CD4-positive, alpha-beta T cell treated with Interleukin-10 for 1 hour (primary cell): ENCODE measurements at regions not wholly inside any gene's neighbourhood (a gene's known extent, or its start where the extent isn't known, plus 50 kb on each side); places are given as distances from the start of the nearest gene placed in this dataset.

ENCODE experiments used
- DNase-seq: peaks from one replicate; pipeline ENCODE4 v3.0.0-alpha.2; 2020

- DNase-seq, result no peak
Measured at GRCh38 chr13:78845656-78846365, 186.9 kb upstream of the OBI1 start.

DNA sequence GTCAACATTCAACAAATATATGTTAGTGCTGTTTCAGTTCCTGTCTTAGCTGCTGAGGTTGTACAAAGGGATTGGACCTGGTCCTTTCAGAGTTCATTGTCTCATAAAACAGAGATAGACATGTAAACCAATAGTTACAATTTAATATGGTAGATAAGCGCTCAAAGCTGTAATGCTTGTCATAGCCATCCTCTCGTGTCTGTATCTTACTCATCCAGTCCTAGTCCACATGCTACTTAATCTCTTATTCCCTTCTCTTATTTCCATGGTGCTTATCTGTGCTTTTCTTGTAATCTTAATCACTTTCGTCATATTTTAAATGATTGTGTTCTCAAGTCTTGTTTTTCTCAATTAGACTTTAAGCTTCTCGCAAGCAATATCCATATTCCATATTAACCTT lies 185.2 kb upstream of the OBI1 start:
- no peak for DNase-seq

DNA sequence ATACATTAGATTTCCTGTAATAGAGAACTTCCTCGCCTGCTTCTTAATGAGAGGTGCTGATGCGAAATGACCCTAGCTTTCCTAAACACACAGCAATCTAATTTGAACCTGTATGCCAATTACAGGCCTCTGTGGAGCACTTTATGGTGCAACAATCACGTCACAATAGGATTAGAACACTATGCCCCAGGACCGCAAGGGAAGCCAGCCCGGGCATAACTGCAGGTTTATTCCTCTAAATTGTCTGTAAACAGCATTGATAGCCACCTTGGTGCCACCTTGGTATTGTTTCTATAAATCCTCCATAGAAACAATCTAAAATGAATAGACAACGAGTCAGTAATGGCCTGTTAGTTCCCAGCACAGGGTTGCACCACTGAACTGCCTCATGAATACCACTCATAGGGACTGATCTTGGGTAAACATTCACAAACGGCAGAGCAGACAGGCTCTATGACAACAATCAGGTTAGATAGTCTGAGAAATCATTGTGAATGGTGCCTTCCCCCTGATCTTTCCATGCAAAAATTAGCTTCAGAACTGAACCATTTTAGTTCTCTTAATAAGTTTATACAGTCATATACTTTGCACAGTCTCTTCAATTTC lies 182.5 kb upstream of the OBI1 start:
- no peak for DNase-seq

- DNase-seq, result no peak
Measured at GRCh38 chr13:78836238-78836784, 177.4 kb upstream of the OBI1 start.

- no peak for DNase-seq
Measured at GRCh38 chr13:78832461-78832860, 173.5 kb upstream of the OBI1 start.

DNA sequence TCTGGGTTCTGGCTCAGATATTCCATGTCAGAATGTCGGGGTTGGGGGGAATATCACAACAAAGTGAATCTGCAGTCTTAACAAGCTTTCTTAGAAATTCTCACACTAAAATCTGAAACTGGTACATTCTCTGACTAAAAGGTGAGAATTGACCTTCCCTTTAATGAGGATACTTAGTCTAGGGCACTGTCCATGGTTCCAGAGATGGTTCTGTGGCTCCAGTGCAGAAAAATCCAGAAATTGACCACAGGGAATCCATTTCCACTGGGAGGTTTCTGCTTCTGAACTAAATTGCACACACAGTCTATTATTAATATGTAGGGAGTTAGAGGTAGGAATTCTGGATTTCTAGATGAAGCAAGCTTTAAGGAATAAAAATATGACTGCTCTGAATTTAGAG lies 171.6 kb upstream of the OBI1 start:
- DNase-seq, result no peak

GRCh38 chr13:78829821-78830220 lies 170.9 kb upstream of the OBI1 start:
- DNase-seq, result no peak

GRCh38 chr13:78827471-78827870 lies 168.5 kb upstream of the OBI1 start:
- DNase-seq, result no peak

GRCh38 chr13:78826936-78827335 lies 168.0 kb upstream of the OBI1 start:
- no peak for DNase-seq

- no peak for DNase-seq
Measured at GRCh38 chr13:78826312-78826711, 167.4 kb upstream of the OBI1 start.

- DNase-seq, result no peak
Measured at GRCh38 chr13:78820541-78820940, 161.6 kb upstream of the OBI1 start.

DNA sequence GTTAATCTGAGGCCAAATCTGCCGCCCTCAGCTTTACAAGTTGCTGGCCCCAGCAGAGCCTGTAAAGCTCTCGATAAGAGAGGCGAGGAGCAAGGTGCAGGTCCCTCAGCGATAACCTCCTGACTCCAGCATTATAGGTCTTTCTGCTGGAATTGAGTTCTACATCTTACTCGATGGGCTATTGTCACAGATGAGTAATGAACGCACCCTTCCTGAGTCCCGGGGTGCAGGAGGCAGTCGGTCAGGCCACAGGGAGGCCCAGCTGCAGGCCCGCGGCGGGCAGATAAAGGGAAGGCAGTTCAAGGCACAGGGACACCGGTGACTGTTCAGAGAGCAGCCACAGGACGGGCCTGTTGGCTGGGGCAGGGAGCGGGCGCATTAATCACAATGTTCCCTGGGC lies 157.6 kb upstream of the OBI1 start:
- no peak for DNase-seq

- DNase-seq, result no peak
Measured at GRCh38 chr13:78816154-78816553, 157.2 kb upstream of the OBI1 start.

DNA sequence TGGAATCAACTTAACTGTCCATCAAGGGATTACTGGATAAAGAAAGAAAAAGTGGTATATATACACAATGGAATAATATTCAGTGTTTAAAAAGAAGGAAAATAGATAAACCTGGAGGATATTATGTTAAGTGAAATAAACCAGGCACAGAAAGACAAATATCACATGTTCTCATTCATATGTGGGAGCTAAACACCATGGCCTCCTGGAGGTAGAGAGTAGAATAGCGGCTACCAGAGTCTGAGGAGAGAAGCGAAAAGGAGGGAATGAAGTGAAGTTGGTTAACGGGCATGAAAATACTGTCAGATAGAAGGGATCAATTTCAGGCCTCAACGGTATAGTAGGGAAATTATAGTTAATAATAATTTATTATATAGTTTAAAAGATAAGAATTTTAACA lies 147.5 kb upstream of the OBI1 start:
- DNase-seq, result no peak

DNA sequence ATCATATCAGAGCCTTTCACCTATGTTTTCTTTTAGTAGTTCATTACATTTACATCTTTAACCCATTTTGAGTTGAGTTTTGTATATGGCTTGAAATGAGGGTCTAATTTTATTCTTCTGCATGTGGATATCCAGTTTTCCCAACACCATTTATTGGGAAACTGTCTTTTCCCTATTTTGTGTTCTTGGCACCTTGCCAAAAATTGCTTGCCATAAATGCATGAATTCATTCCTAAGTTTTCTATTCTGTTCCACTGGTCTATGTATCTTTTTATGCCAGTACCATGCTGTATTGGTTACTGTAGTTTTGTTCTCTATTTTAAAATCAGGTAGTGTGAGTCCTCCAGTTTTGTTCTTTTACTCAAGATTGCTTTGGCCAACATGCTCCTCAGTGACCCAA lies 144.0 kb upstream of the OBI1 start:
- no peak for DNase-seq

DNA sequence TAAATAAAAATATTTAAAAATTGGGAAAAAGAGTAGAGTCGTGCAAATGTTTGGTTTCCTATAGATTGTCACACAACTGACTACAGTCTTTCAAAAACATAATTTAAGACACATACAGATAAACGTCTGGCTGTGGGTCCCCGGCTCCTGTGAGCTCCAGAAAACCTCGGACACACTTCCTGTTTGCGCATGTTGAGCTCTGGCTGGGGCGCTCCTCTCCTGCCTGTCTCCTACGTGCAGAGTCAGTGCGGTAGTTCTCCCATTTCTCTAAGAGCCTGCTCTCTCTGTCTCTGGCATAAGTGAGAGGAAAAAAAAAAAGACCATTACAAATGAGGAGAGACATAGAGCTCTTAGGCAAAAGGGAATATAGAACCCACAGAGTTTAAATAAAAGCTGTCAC lies 128.2 kb upstream of the OBI1 start:
- no peak for DNase-seq

- no peak for DNase-seq
Measured at GRCh38 chr13:78786459-78786858, 127.5 kb upstream of the OBI1 start.

DNA sequence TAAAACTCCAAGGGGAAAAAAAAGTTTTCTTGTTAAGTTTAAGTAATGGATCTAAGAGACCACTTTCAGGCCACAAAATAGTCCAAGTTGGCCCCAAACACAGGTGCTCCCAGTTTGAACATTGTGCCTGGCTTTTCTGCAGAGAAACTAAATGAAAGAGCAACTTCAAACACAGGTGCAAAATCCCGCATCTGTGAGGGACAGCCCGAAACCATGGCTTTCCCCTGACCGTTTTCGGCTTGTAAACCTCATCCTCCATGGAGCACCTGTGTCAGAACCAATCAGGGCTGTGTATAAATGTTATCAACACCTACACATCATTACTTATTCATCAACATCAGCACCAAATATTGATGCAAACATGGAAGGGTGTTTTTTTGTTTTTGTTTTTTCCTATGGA lies 126.8 kb upstream of the OBI1 start:
- no peak for DNase-seq

DNA sequence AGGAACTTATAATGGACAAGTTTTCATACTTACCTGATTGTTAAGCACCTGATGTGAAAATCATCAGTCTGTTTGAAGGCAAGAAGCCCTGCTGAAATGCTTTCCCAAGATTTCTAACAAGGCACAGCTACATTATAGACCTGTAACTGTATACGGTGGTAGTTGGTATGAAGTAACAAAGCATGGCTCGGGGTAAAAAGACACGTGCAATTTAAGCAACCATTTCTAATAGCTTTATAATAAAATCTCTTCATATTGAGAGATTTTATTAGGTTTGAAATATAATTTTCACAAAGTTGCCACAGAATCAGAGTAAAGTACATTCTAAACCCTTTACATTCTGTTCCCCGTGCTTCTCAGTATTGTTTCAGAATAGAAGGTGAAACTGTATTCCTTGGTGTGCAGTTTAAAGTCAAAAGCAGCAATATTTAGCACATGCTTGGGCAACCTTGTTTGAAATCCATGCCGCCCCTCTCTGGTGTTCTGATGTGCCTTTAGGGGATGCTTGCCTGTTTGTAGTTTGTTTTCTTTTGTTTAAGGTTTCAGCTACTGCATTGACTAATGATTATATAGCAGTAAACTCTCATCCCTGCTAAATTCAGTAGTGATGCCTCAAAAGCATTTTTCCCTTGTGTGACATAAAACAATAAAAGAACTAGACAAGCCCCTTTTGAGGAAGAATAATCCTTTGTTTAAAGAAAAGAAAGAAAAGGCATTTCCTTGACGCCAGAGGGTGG lies 125.2 kb upstream of the OBI1 start:
- no peak for DNase-seq

DNA sequence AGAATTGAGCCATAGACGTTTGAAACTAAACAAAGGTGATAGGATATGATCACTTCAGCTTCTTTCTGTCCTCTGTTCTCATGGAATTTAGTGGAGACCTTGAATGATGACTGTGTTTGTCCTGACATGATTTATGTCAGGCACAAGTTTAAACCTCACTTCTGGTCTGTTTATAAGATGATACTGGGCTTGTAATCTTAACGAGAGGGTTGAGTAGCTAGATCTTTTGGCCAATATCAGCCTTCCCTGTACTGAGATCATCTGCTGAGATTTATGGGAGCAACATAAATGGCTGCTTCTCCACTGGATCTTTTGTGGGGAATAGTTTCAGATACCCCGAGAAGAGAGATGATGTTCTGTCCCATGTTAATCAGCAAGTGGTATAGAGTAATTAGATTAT lies 121.8 kb upstream of the OBI1 start:
- DNase-seq, result no peak

DNA sequence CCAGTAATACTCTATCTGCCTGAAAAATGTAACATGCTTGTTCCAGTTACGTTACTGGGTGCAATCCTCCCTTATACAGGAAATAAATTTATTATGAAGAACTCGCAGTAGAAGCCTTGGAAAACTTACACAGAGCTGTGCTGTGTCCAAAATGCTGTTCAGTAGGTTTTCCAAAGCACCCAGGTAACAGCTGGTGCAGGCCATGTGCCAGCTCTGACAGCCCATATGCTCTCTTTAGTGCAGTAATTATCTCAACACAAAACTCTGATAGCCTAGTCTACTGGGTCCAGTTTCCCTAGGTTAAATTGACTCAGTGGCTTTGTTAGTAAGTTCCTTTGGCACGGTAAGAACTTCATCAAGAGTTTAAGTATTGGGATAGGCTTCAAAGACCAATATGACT lies 120.7 kb upstream of the OBI1 start:
- DNase-seq, result no peak

DNA sequence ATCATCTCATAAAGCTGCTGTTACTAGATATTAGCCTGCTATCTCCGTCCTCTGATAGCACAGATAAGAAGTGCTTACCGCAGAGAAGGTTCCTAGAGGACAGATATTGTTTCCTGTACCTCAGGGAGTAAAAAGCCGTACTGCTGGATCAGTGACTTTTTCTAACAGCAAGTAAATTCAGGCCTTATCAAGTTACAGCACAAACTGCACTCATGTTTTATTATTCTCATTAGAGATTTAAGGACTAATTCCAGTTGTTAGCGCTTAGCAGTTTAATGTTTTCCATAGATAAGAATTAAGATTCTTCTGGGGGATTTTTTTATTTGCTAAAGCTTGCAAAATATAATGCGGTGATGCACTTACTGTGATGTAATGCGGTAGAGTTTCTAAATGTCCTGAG lies 119.0 kb upstream of the OBI1 start:
- no peak for DNase-seq

DNA sequence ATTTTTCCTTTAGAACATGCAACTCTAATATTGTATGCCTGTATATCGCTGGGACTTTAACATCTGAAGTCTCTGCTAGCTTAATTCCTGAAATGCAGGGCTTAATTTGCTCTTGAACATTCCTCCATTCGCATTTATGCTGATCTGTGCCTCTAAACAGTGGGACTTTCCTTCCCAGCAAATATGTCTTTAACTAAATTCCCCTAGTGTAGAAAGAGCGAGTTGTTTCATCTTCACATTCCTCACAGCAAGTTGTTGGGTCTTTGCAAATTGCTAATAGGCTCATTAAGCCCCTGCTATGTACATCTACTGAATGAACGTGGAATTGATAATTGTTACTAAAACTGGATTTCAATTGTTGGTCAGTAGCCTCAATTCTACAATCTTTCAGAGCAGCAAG lies 118.4 kb upstream of the OBI1 start:
- DNase-seq, result no peak

DNA sequence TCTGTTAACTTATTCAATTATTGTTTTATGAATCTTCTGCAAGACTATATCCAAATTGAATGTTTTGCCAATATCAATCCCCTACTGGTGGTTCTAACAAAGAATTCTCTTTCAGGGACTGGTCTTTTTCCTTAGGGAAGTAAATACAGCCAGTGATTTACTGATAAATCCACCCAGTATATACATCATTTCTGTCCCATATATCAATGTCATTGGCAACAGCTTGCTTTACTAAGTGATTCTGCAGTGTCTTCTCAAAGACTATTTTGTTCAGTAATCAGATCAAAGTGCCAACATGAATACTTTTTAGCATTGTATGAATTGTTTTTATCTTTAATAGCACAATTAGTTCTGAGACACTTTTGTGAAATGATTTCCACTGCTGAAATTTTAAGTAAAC lies 114.0 kb upstream of the OBI1 start:
- DNase-seq, result no peak
